Psoas muscle (tissue), 7 donors: ENCODE measurements at regions not wholly inside any gene's neighbourhood (a gene's known extent, or its start where the extent isn't known, plus 50 kb on each side); places are given as distances from the start of the nearest gene placed in this dataset.

ENCODE experiments used
- ATAC-seq, 4 donors: fragments of 200-7000 bp; cut with Tn5 transposase; one replicate each; pipeline ENCODE4 v1.9.1; 2020; ENCODE audit warnings: moderate library complexity in 3 of 4, mild to moderate bottlenecking in 2 of 4
- DNase-seq, 2 donors: peaks; one replicate each; pipeline ENCODE4 v3.0.0-alpha.2; 2020
- H3K27ac ChIP-seq: fragments of 200-600 bp; one replicate; pipeline ENCODE4 v1.8.0; 2022
- H3K27me3 ChIP-seq, 3 donors: fragments of 200-600 bp in 1 of 3; one replicate each; pipeline versions ENCODE4 v1.6.1 to v1.8.0; 2013 to 2022; ENCODE audit warnings: low read length in 2 of 3, mild to moderate bottlenecking in 2 of 3, moderate library complexity in 1 of 3; ENCODE audit not compliant: insufficient read depth in 3 of 3
- H3K36me3 ChIP-seq, 2 donors: fragments of 200-600 bp in 1 of 2; one replicate each; pipeline versions ENCODE4 v1.6.1 to v1.8.0; 2013 to 2022; ENCODE audit warnings: low read depth in 1 of 2, mild to moderate bottlenecking in 1 of 2, moderate library complexity in 1 of 2; ENCODE audit not compliant: insufficient read depth in 1 of 2
- H3K4me1 ChIP-seq: fragments of 200-600 bp; one replicate; pipeline ENCODE4 v1.8.0; 2022
- H3K4me3 ChIP-seq: fragments of 200-600 bp; one replicate; pipeline ENCODE4 v1.8.0; 2022; ENCODE audit warnings: mild to moderate bottlenecking
- H3K9me3 ChIP-seq: fragments of 200-600 bp; one replicate; pipeline ENCODE4 v1.8.0; 2022
- CTCF ChIP-seq: fragments of 200-600 bp; IDR thresholded peaks from one replicate; pipeline ENCODE4 v1.8.0; 2022; ENCODE audit warnings: antibody characterized with exemption
- WGBS, 3 donors: extraction: QIAGEN DNeasy Blood & Tissue Kit; methylation state at CpG; one replicate each; pipeline versions ENCODE4 v1.1.6 to v1.1.7; 2013; 5-methylcytosine and 5-hydroxymethylcytosine counted together
- intact Hi-C, 2 donors: fragments of 100-400 bp; cut with DNase I; formaldehyde crosslinking; loops; one replicate each; pipeline versions ENCODE4 v1.11.0 to v1.14.2; 2022
- donor health status: healthy with polysubstance abuse.
- donor health status: DM: no; HTN: no; CAD: no; lungs with moderate emphysema.
- donor health status: Bipolar disorder and iron deficiency.
- donor health status: healthy.
- donor health status: DM: yes; HTN: yes; CAD: no.
- donor health status: DM: no; HTN: no; CAD: no.
- donor health status: DM: yes; HTN: yes; CAD: no.

- 62 to 72% (median 69%) methylated on average over 6 of the region's 6 CpGs for WGBS, 3 donors
- DNase-seq (no peak), ATAC-seq (no peak)
- Histone ChIP-seq H3K9me3 (no peaks in the 10 kb centered on the region), H3K36me3 (no peaks in the 10 kb centered on the region), H3K27me3 (peaks cover 0 to 4% (median 0%) of the 10 kb centered on the region in 3 donors), H3K4me3 (no peak overlapping the region), H3K4me1 (no peaks in the 10 kb centered on the region), H3K27ac (no peak overlapping the region)
- TF ChIP-seq CTCF, result no peak
- intact Hi-C loops, result no loop called here
Observed at GRCh38 chr13:26996965-26997752, 174.5 kb downstream of the USP12 start.

- intact Hi-C loops, result no loop called here
- Histone ChIP-seq H3K27ac (no peak overlapping the region), H3K9me3 (no peaks in the 10 kb centered on the region), H3K4me3 (no peak overlapping the region), H3K27me3 (peaks cover 0 to 10% (median 3%) of the 10 kb centered on the region in 3 donors), H3K4me1 (no peaks in the 10 kb centered on the region), H3K36me3 (no peaks in the 10 kb centered on the region)
- DNase-seq (no peak), ATAC-seq (no peak)
- 82 to 90% (median 87%) methylated on average over 3 of the region's 3 CpGs for WGBS, 3 donors
- no peak for TF ChIP-seq CTCF
Observed at GRCh38 chr13:26995159-26995558, 176.5 kb downstream of the USP12 start.

GRCh38 chr13:26993780-26994179, 177.8 kb downstream of the USP12 start:
- WGBS, 3 donors, result 92 to 94% (median 93%) methylated on average over 3 of the region's 3 CpGs
- no peak overlapping the region for H3K4me3 ChIP-seq
- no peak for DNase-seq
- intact Hi-C loops, result no loop called here
- H3K4me1 ChIP-seq, result no peaks in the 10 kb centered on the region
- ATAC-seq, result no peak
- peaks cover 0 to 10% (median 3%) of the 10 kb centered on the region in 3 donors for H3K27me3 ChIP-seq
- no peak for TF ChIP-seq CTCF
- no peak overlapping the region for H3K27ac ChIP-seq
- no peaks in the 10 kb centered on the region for H3K9me3 ChIP-seq
- no peaks in the 10 kb centered on the region for H3K36me3 ChIP-seq

GRCh38 chr13:26992951-26993719, 178.5 kb downstream of the USP12 start:
- Histone ChIP-seq H3K9me3 (no peaks in the 10 kb centered on the region), H3K27ac (no peak overlapping the region), H3K4me1 (no peaks in the 10 kb centered on the region), H3K4me3 (no peak overlapping the region), H3K36me3 (no peaks in the 10 kb centered on the region), H3K27me3 (peaks cover 0 to 10% (median 3%) of the 10 kb centered on the region in 3 donors)
- DNase-seq (no peak), ATAC-seq (no peak)
- intact Hi-C loops, result no loop called here
- WGBS, 3 donors, result 64 to 66% (median 65%) methylated on average over 4 of the region's 4 CpGs
- no peak for TF ChIP-seq CTCF
